ENCODE measurements at regions not wholly inside any gene's neighbourhood (a gene's known extent, or its start where the extent isn't known, plus 50 kb on each side); places are given as distances from the start of the nearest gene placed in this dataset.
"Not testable (repeated sequence)": the region's sequence is repeated elsewhere in the genome, so short reads cannot be mapped to it uniquely, and the experiment has no call there.

DNA sequence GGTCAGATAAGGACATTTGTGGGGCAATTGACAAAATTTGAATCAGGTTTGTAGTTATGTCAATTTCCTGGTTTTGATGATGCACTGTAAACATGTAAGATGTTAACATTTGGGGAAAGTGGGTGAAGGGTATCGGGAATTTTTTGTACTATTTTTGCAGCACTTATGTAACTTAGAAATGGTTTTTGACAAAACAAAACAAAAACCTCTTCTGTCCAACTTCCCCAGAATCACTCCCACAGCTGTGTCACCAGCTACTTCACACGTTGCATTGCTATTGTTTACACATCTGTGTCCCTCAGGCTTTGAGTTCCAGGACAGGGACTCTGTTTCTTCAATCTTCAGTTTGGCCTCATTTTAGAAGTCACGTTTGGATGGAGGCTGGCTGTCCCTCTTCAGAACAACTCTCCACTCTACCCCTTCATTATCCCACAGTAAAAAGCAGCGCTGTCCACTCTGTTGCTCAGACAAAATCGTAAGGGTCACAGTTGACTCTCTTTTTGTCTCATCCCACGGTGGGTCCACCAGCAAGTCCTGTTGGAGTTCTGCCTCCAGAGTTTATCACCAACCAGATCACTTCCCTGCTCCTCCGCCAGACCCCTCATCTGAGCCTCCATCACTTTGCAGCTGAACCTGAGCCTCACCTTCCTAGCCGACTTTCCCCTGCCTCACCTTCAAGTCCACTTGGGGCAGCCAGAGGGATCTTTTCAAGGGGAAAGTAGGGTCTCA, 63.2 kb downstream of the NENF start:
- DNase-seq: no peak

DNA sequence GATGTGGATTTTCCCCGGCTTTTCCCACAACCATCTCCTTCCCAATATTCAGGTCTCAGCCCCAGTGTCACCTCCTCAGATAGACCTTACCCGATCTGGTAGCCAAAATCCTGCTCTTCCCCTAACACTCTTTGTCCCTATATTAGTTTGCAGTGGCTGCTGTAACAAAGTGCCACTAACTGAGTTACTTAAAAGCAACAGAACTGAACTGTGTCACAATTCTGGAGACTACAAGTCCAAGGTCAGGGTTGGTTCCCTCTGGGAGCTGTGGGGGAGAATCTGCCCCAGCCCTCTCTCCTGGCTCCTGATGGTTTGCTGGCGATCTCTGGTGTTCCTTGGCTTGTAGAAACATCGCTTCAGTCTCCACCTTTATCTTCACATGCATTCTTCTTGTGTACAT, 64.0 kb downstream of the NENF start:
- DNase-seq: no peak

DNA sequence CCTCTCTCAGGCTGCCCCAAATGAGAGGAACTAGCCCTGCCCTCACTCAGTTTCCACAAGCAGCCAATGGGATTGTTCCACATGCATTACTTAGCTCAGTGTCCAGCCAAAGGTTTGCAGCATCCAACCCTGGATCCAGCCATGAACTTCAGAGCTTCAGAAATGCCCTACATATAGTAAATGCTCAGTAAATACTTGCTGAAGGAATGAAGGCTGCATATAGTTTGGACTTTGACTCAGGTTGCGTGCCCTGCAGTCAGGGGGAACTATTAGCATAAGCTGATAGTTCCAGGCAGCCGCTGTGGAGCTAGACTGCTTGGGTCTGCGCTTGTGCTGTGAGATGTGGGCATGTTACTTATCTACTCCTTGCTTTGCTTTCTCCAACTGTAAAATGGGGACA, 64.8 kb downstream of the NENF start:
- no peak for DNase-seq

DNA sequence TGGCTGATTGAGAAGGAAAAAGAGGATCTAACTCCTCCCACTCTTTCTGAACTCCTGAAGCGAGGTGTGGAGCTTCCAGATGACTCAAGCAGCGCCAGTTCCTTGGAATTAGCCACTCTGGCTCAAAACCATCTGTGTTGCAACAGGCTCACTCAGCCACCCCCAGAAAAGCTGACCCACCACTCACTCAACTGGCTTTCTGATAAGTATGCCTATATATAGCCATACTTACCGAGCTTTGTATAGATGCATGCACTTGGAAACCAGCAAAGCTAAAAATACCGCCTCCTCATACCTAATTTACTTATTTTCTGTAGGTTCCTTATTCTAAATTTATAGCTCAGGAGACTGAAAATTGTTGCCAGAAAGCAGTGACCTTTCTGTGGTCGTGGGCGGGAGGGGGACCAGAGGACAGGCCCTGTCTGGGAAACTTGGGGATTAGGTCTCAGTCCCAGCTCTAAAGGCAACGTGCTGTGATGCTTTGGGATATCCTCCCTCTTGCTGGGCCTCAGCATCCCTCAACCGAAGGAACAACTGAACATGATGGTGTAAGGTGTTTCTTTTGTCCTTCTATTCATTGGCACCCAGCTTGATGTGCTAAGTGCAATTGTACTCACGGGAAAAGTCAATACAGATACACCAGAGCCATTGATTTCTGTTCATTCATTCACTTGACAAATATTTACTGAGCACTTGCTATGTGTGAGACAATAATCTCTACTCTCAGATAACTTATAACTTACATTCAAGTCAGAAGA, 65.7 kb downstream of the NENF start:
- no peak for DNase-seq

DNA sequence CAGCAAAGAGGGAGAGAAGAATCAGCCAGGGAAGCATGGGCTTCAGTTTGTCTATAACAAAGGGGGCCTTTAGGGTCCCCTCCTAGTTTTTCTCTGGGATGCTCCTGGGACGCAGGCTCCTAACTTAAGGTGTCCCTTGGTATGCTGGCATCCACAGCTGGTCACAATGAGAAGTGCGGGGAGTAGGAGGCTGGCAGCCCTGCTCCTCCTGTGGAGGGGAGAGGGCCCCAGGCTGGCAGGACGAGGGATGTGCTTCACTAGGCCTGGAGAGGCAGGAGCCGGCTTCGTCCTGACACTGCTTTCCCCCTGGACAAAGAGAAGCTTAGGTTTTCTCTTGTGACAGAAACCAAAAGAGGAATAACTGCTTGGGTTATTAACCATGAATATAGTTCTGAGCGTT, 67.6 kb downstream of the NENF start:
- no peak for DNase-seq

DNA sequence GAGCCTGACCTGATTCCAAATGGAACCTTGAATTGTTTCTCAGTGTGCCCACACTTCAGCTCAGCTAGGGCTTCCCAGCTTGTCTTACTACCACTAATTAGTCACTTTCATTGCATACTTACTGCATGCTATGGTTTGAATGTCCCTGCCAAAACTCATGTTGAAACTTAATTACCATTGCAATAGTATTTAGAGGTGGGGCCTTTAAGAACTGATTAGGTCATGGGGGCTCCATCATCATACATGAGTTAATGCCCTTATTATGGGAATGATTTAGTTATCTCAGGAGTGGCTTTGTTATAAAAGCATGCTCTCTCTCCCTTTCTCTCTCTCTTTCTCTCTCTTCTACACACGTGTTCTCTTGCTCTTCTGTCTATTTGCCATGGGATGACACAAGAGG, 68.3 kb downstream of the NENF start:
- no peak for DNase-seq

DNA sequence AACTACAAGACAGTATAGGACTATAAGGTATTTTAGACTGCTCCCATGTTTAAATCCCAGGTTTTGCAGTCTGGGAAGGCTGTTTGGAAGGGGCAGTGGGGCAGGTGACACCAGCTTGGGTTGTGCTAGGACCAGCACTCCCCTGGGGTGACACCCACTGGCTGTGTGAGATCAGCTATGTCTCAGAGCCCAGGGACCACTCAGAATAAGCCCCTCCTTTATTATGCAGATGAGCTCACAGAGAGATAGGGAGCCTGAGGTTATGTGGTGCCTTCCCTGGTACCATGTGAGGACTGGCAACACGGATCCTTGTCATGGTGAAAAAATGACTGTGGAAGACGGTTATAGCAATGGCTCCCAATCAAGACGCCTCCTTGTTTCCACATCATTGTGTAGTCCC, 71.0 kb downstream of the NENF start:
- no peak for DNase-seq

DNA sequence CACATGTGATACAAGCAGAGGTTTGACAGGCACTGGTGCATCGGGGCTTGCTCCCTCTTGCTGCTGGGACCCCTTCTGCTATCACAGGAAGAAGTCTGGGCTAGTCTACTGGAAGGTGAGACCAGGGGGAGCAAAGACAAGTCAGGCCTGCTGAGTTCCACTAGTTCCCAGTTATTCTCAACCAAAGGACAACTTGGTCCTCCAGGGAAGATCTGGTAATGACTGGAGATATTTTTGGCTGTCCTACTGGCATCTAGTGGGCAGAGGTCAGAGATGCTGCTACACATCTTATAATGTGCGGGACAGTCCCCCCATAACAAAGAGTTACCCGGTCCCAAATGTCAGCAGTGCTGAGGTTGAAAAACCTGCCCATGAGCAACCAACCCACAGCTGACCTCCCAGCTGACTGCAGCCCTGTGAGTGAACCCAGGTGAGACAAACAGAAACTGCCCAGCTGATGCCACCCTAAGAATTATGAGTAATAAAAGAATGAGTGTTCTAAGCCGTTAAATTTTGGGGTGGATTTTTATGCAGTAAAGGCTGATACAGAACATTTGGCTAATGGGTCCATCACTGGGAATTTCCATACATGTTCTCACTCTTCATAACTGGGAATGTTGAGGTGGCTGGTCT, 71.6 kb downstream of the NENF start:
- DNase-seq: no peak

DNA sequence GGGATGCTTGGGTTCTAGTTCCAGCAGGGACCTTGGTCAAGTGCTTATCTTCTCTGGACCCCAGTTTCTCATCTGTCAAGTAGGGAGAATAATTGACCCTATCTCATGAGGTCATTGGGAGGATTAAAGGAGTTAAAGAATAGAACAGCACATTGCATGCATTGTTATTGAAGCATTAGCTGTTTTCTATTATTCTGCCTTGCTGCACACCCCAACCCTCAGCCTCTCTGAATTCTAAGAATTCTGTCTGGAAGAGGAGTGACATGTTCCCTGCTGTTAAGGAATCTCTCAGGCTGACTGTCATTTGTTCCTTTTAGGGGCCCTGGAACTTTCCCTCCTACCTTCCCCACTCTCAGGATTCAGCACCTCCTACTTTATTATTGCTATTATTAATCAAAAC, 73.9 kb downstream of the NENF start:
- no peak for DNase-seq

DNA sequence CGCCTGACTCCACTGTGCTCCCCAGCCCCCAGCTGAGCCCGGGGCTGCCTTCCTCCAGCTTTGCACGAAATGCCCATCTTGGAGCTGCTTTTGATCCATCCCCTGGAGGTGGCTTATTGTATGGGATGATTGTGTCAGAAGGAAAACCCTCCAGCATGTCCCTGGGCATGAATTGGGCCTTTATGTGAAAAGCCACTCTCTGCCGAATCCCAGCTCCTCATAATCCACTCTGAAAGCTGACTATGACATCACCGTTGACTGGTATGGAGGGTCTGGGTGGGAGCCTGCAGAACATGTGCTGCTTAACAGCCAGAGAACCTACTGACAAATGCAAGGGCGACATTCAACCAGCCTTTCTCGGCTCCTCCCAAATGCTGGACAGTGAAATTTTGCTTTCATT, 74.6 kb downstream of the NENF start:
- no peak for DNase-seq

DNA sequence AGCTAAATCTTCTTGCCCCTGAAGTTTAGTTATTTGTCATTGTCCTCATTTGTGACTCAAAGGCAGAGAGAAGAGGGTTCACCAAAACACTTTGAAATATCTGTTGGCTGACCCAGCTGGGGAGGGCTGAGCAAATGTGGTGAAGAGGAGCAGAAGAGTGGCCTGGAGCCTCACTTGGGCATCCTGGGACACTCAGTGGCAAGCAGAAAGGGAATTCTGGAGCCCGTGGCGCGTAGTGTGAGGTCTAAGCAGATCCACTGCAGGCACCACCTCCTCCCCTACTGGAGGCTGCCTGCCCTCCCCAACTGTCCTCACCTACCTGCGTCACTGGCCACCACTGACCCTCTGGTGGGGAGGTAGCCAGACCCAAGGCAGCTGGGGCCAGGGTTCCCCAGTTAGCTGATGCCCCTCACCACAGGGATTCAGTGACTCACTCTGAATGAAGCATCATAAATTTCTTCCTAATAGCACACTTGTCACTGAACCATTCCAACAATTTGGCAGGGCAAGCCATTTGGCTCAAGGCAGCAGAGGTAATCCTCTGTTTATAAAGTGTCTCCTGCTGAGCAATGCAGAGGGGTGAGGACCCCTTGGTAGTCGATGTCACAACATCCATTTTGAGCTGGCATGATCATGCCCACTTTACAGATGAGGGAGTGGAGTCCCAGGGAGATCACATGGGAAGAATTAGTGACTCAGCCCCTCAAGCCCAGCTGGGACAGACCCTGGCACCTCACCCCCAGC, 80.3 kb downstream of the NENF start:
- DNase-seq: no peak

DNA sequence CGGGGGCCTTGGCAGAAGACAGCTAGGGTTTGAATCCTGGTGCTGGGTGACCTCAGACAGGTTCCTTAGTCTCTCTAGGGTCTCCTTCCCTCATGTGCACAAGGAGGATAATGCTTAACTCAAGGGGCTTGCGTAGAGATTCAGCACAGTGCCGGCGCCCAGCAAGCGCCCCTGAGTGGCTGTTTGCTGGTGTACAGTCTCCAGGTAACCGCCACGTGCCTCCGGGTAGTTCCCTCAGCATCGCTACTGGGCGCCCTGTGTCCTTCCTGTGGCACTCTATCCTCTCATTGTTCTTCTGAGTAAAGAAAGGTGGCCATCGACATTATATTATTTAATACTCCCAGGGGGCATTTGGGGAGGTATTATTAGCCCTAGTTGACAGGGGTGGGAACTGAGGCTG, 80.9 kb downstream of the NENF start:
- no peak for DNase-seq

DNA sequence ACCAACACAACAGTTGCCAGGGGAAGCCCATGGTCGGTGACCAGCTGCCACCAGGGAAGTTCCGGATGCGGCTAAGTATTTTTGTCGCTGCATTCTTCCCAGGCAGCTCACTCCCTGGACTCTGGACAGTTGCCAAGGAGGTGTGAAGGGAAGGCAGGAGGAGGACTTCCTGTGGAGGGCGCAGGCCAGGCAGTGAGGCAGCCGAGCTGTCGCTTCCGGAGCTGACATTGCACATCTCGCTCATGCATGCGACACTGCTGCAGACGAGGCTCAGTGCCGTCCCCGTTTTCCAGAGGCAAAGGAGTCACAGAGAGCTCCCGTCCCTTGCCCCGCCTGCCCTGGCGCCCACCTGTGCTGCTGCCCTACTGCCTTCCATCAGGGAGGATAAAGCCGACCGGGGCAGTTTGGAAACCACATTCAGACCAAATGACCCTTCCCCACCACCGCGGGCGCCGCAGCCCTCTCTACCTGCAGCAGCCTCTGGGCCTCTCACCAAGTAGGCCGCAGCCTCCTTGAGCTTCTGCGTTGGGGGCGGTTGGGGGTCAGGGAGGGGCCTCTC, 81.4 kb downstream of the NENF start:
- peak; percentile 17 for DNase-seq

DNA sequence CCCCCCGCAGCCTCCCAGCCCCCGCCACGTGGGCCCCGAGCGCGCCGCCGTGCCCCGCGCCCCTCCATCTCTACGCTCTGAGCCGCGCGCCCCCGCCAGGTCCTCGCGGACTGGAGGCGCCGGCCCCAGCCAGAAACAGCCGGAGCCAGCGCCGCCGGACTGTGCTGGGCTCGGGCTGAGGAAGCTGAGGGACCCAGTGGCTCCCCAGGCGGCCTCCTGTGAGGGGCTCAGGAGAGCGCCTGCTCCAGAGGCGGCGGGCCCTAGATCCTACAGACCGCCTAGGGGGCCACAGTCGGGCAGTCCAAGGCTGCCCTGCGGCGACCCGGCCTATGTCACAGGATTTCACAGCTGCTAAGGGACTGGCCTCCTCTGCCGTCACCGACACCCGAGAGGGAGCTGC, 82.1 kb downstream of the NENF start:
- DNase-seq: no peak

DNA sequence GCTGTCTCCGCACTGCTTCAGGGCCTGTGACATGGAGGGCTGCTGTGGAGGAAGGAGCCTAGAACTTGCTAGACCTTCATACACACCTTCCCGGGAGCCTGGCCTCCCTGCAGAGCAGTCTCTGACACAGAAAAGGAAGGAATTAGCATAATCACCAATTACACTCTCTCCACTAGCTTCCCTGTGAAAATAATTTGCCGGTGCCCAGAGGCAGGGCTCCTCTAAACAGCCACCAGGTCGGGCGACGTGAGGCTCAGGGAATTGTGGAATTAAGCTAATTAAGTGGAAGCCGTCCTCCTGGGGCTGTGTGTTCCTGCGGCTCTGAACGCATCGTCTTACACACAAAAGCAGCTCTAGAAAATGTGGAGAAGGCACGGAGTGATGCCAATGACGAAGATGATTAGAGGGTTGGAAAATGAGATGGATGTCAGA, 82.6 kb downstream of the NENF start:
- DNase-seq: no peak

DNA sequence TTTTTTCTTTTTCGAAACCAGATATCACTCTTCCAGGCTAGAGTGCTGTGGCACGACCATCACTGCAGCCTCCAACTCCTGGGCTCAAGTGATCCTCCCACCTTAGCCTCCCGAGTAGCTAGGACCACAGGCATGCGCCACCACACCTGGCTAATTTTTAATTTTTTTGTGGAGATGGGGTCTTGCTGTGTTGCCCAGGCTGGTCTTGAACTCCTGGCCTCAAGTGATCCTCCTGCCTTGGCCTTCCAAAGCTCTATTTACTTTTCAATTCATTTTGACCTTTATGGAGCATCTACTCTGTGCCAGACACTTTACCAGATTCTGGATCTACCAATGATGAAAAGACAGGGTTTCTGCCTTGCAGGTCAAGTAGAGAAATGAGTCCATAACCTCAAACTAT, 83.3 kb downstream of the NENF start:
- not testable (repeated sequence) for DNase-seq

DNA sequence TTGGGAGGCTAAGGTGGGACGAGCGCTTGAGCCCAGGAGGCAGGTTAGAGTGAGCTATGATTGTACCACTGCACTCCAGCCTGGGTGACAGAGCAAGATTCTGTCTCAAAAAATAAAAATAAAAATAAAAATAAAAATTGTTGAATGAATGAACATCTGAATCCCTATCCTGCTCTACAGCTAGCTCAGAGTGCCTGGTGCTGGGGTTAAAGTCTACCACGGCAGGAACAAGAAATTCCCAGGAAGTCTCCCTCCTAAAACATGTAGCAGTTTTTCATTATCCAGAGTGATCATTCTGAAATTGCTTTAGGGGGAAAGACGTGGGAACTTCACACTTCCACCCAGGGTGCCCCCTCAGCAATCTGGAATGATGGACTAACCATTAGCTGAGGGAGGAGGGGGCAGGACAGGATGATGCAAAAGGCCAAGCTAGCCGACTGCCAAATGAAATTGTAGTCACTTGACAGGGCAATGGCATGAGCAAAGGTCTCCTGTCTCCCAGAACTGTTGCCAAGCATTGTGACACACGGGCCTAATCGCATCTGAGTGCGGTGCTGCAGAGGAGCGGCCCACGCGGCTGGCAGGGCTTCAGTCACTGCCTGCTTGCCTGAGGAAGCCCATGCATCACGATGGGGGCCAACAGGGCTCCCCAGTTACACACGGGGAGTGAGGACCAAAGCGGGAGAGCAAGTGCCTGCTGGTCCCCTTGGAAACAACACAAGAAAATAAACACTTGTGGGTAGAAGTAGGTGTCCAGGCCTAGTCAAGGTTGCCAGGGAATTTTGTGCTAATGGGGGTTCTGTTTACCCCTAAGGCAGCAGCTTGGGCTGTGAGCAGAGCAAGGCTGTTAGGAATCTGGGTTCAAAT, 85.7 kb downstream of the NENF start:
- no peak for DNase-seq

DNA sequence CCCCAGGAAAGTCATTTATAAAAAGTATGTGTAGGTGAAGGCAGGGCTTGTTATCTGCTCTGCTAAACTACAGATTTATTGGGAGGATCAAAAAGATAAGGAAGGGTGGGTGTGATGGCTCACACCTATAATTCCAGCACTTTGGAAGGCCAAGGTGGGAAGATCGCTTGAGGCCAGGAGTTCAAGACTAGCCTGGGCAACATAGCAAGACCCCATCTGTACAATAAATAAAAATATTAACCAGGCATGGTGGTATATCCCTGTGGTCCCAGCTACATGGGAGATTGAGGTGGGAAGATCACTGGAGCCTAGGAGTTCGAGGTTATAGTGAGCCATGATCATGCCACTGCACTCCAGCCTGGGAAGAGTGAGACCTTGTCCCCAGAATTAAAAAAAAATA, 86.4 kb downstream of the NENF start:
- DNase-seq: no peak

DNA sequence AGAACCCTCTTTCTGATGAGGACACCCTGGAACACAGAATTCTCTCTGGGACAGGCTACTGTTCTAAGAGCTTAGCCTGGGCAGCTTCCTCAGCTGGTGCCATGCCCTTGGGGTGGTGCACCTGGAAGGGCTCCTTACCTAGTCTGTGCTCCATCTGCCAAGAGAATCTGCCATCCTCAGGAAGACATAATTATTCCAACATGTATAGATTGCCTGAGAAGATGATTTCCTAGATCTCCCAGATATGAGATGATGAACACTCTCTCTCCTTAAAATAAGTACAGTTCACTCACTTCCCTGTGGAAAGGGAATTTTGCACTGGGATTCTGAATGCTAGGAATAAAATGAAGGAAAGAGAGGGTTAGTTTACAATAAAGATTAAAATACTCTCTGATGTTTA, 87.6 kb downstream of the NENF start:
- DNase-seq: no peak

DNA sequence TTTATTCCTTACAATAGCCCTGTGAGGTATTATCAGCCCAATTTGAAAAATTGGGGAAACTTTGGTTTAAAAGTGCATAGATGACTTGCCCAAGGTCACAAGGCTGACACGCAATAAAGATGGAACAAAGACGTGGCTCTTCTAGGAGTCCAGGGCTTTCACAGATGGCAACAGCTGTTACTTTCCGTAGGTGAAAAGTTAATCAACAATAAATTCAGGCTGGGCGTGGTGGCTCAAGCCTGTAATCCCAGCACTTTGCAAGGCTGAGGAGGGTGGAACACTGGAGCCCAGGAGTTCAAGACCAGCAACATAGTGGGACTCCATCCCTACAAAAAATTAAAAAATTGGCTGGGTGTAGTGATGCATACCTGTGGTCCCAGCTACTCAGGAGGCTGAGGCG, 87.8 kb upstream of the ATF3 start:
- no peak for DNase-seq

DNA sequence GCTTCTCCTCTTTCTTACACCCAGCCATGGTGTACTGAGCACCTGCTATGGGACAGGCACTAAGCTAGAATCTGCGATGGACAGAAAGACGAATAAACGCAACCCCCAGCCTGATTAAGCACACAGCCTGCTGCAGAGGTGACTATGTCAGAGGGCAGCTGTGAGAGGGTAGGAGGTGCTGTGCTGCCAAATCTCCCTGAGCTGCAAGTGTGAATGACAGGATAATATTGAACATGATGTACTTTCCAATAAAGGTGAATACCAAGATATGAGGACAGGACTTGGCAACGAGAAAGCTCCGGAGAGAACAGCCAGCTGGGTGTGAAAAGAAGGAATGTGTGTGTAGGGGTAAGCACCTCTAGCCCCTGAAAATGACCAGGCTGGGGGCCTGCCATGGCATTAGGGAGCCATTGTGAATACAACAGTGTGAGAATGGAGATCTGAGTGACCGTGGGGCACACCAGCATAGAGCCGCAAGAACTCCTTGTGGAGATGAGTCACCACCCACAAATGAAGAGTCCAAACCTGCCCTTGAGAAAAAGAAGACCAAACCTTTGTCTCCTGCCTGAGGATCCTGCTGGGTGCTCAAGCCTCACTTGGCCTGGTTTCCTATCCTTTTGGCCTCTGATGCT, 83.0 kb upstream of the ATF3 start:
- DNase-seq: no peak

DNA sequence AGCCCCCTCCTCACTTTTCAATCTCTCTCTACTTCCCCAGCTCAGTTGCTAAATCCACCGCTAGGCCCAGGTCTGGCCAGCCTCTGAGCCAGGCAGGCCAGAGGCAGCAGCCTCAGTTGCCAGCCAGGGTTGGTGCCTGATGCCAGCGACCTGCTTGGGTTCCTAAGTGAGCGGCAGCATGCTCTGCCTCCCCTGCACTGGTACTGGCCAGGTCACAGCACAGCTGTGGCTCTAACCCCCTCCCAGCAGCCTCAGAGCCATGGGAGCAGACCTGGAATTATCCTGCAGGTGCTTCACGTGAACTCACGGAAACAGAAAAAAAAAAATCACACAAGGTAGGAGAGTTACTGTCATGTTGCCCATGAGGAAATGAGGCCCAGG, 82.5 kb upstream of the ATF3 start:
- no peak for DNase-seq

All from CD4-positive, alpha-beta T cell treated with Interleukin-12 subunit alpha and Interleukin-12 subunit beta, for 1 hour (primary cell).